Smooth muscle cell of the brain vasculature (primary cell): ENCODE measurements at regions not wholly inside any gene's neighbourhood (a gene's known extent, or its start where the extent isn't known, plus 50 kb on each side); places are given as distances from the start of the nearest gene placed in this dataset.
A peak's percentile ranks its signal among the peaks of the same experiment; 100 is the strongest.

ENCODE experiments used
- DNase-seq: peaks from one replicate; pipeline ENCODE4 v3.0.0-alpha.2; 2012; ENCODE audit warnings: low read depth, low spot score

DNA sequence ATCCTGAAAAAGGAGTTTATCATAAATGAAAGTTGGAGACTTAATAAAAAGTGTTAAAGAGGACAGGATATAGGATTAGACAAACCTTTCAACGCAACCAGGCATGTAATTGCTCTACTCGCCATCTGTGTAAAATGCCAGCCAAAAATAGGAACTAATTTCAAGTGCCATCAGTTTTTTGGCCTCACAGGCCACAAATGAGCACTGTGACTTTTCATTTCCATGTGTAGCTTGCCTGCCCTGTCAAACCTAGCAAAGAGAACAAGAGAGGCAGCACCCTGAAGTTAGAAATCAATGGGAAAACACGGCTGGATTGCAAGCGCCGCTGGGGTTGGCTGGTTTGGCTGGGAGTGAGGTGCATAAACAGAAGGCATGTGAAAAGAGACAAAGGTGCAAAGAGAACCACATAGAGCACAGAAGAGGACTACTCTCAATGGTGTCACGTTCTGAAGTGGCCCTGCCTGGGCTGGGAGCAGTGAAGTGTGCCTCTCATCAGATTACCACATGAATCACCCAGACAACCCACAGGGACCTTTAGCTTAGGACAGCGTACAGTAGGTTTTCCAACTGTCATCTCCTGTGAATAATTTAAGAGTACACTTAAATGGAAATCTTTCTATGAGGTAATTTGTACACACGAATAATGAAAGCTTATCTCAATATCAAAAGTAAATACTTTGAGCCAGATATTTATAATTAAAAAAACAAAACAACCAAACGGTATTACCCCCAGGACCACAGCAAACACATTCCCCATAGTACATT is 78.0 kb upstream of the NHSL1 start:
- no peak for DNase-seq

DNA sequence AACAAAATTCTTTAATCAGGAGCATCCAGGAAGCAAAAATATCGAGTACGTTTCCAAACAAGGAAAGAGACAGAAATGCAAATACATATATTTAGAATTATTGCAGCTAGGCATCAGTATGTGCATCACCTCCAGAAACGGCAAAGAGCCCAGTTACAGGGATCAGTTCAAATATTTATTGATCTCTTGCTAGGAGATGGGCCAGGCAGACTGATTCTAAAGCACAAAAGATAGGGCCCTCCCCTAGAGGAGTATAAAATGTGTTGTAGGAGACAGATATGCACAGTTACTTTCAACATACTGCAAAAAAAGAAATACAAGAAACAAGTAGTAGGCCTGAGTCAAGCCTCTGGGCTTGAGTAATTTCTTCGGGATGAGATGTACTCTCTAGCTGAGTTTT is 80.7 kb upstream of the NHSL1 start:
- no peak for DNase-seq

GRCh38 chr6:138580801-138581200 is 81.5 kb upstream of the NHSL1 start:
- DNase-seq = no peak

DNA sequence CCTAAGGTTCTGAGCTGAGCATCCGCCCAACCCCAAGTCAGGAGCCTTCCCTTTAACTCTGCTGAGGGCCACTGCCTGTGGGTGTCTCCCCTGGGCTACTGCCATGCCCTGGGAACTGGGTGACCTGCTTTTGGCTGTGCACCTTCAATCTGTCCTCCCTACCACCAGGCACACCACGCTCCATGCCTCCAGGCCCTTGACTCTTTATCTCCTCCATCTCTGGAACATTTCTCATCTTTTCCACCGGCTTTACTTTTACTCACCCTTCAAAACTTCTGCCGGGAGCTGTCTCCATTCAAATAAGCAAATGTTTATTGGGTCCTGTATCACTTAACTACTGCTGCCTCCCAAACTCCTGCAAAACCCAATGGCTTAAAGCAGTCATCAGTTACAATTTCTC is 83.3 kb upstream of the NHSL1 start:
- DNase-seq = no peak

- DNase-seq = no peak
These were observed 87.3 kb upstream of the NHSL1 start for GRCh38 chr6:138586638-138587037.

GRCh38 chr6:138588805-138589434 is 89.6 kb upstream of the NHSL1 start:
- DNase-seq = peak; percentile 66

DNA sequence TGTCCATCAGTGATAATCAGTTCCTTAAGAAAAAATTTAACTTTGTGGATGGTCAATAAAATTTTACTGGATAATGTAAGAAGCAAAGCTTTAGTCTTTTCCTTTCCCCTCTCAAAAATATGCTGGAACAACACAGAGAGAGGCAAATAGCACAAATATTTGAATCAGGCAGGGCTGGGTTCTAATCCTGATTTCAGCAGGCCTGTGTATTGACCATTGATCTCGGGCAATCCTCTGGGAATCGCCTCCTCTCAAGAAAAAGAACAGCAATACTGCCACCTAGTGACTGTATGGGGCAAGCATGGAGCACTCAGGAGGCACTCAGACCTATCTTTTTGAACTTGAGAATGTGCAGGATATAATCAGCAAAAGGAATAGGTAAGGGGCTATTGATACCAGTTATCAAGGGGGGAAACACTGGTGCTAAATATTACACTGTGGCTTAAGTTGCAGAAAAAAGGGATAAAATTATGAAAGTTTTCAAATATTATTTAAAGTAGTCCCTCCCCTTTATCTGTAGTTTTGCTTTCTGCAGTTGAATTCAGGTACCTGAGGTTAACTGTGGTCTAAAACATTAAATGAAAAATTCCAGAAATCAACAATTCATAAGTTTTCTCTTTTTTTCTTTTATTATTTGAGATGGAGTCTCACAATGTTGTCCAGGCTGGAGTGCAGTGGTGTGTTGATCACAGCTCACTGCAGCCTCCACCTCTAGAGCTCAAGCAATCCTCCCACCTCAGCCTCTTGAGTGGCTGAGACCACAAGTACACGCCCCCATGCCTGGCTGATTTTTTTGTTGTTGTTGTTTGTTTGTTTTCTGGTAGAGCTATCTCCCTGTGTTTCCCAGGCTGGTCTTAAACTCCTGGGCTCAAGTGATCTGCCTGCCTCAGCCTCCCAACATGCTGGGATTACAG is 91.8 kb upstream of the NHSL1 start:
- no peak for DNase-seq

GRCh38 chr6:138592749-138593123 is 93.4 kb upstream of the NHSL1 start:
- no peak for DNase-seq

- DNase-seq = peak; percentile 67
These were observed 94.0 kb upstream of the NHSL1 start for GRCh38 chr6:138593124-138593877.

DNA sequence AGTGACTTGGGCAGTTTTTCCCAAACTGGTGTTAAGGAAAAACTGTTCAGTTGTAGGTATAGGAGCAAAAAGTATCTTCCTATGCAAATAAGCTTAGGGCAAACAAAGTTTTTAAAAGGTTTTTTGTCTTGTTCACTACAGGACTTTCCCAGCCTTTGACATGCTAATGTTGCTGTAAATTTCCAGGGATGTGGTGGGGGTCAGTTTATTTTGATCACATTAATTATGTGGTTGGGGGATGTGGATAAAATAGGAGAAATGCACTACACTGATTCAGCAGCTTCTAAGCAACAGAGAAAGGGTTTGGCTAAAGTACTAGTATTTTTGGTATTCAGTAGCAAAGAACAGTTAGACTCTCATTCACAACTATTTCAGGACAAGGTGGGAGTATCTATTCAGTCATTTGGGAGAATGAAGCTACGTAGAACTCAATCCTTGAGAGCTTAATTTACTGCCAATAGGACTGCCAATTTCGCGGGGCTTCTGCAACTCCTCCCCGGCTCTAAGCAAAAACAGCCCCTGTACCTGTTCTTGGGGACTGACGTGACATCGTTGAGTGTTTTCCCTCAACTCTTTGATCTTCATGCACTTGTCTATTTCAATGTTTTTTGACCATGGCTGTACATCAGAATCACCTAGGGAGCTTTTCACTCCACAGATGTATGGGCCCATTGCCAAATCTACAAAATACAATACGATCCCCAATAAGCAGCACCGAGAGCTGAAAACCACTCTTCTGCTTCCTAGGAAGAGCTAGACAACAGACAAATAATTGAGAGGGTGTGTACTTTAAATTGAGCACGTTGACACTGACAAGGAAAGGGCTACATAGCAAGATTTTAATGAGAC is 94.8 kb upstream of the NHSL1 start:
- DNase-seq = no peak

- DNase-seq = no peak
These were observed 95.5 kb upstream of the NHSL1 start for GRCh38 chr6:138594758-138595140.

GRCh38 chr6:138596126-138596525 is 96.8 kb upstream of the NHSL1 start:
- DNase-seq = no peak

DNA sequence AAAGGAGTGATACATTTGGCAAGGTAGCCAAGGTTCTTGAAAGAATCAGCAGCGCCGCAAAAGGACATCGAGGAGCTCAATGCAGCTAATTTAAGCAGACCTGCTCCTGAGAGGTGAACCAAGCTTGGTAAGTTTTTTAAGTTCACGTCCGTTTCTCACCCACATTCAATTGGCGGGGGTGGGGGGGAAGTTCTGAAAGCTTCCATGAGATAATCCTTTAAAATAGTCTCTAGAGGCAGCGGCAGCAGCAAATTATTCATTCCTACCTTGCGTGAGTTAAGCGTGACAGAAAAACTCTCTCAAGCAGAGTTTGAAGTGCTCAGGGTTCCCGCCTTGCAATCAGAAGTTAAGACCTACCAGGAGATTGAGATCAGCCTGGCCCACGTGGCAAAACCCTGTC is 97.3 kb upstream of the NHSL1 start:
- DNase-seq = no peak

DNA sequence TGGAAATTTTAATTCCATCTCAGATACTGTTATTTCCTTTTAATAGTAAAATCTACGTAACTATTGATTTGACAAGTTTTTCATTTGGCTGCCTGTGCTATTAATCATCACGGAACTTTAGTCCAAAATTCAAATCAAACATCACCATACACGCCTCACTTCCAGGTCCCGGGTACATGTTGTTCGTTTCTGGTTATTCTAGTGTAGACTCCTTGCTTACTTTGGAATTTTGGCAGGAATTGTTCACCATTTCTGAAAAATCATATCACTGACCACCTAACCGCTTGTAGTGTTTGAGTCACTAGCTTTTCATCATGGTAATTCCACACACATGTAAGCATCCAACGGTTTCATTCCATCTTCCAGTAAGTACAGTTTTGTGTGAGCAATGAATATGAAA is 98.0 kb upstream of the NHSL1 start:
- DNase-seq = no peak

DNA sequence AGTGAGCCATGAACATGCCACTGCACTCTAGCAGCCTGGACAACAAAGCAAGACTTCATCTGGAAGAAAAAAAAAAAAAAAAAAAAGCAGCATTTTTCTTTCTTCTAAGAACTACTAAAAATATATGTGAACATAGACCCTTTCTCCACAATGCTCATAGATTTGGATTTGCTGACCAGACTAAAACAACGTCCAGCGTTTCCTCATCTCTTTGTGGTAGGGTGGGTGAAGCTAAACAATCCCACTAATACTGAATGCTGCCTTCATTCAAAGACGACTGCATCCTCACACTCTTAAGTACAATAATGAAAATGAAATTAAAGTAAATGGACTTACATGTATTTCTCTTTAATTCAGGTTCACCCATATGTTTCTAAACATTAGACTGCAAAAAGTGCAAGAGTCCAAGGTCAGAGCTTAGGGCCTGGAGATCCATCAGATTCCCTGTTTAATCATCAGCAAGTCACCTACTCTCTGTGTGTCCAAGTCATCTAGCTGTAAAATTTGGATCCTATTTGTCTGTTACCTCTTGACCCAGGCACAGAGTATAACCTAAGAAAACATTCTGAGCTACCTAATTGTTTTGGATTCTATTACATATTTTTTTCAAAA is 99.4 kb upstream of the NHSL1 start:
- no peak for DNase-seq

DNA sequence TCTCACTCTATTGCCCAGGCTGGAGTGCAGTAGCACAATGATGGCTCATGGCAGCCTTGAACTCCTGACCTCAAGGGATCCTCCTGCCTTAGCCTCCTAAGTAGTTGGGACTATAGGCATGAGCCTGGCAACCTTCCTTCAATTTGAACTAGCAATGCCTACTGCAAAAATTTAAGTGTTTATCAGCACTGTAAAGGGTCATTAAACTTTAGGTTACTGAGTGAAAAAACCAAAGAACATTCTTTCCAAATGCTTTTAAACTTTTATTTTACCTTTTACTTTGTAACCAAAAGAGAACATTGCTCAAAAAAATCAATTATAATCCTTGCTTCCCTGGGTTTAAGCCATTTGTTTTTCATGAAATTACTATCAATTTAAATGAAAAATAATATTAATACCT is 101.0 kb upstream of the NHSL1 start:
- no peak for DNase-seq

DNA sequence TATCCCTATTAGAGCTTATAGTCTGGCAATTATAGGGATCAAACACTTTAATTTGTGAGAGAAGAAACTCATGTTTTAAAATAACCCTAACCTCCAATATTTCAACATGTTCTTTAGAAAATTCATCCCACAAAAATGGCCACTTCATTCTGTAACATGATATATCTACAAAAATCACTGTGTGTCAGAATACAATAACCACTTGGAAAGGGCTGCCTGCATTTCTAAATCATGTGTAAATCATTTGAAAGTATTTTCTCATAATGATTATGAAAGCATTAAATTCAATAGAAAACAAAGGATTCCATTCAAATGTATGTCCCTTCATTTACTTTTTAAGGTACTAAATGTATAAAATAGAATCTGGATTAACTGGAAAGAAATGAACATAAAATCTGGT is 101.4 kb upstream of the NHSL1 start:
- no peak for DNase-seq

DNA sequence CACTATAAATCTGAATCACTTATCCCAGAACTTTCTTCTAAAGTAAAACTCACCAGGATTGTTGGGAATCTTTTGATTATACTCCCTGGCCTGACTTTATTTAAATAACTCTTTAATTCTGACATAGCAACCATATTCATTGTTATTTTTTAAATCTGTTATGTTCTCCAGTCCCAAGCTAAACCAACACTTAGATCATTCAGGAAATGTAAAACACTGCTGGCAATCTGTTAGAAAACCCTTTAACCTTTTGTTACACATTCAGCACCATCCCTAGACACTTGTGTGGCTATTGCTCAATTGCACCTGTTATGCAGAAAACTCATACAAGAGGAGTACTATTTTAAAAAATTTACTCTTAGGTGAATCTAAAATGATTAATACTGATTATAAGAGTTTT is 101.8 kb upstream of the NHSL1 start:
- DNase-seq = no peak

DNA sequence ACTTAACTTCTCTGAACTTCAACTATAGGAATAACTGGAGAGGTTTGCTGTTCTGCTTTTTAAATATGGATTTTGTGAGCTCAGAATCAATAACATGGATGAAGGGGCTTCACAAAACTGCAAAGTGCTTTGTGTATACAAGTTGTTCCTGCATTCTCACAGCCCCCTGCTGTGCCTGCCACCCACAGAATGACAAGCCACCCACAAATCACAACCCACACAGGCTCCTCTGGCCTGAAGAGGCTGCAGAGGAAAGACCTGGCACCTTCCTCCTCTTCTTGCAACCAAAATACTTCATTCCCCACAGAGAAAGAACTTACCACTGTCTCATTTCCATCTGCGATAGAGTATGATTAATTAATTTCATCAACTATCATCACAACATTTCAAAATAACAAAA is 106.7 kb upstream of the NHSL1 start:
- no peak for DNase-seq
